Spleen (tissue), 11 donors: ENCODE measurements at regions not wholly inside any gene's neighbourhood (a gene's known extent, or its start where the extent isn't known, plus 50 kb on each side); places are given as distances from the start of the nearest gene placed in this dataset.

Experiments used
- DNase-seq: peaks from one replicate; pipeline ENCODE4 v3.0.0-alpha.2; 2020
- H3K27ac ChIP-seq, 8 donors: fragments of 200-600 bp; sonication (generic) in 7 of 8; 1 replicate in 4 of 8; 2 replicates in 4 of 8; pipeline versions ENCODE4 v1.5.0 to v1.8.0; 2016 to 2021; ENCODE audit warnings: inconsistent platforms in 4 of 8, mild to moderate bottlenecking in 4 of 8, moderate library complexity in 1 of 8
- H3K27me3 ChIP-seq, 7 donors: fragments of 200-600 bp; sonication (generic) in 6 of 7; replicated peaks in 1 of 7; 1 replicate in 4 of 7; 2 replicates in 3 of 7; pipeline versions ENCODE4 v1.5.0 to v1.8.0; 2016 to 2021; ENCODE audit warnings: inconsistent platforms in 3 of 7, mild to moderate bottlenecking in 1 of 7
- H3K36me3 ChIP-seq, 6 donors: fragments of 200-600 bp; sonication (generic) in 5 of 6; 1 replicate in 4 of 6; 2 replicates in 2 of 6; pipeline versions ENCODE4 v1.5.0 to v1.8.0; 2016 to 2021; ENCODE audit warnings: inconsistent platforms in 2 of 6
- H3K4me1 ChIP-seq, 6 donors: fragments of 200-600 bp; sonication (generic) in 5 of 6; 1 replicate in 3 of 6; 2 replicates in 3 of 6; pipeline versions ENCODE4 v1.5.0 to v1.8.0; 2016 to 2021; ENCODE audit warnings: inconsistent platforms in 3 of 6
- H3K4me3 ChIP-seq, 8 donors: fragments of 200-600 bp; sonication (generic) in 7 of 8; 1 replicate in 4 of 8; 2 replicates in 4 of 8; pipeline versions ENCODE4 v1.5.0 to v1.8.0; 2016 to 2021; ENCODE audit warnings: inconsistent platforms in 4 of 8, mild to moderate bottlenecking in 4 of 8, moderate library complexity in 2 of 8
- H3K9me3 ChIP-seq, 8 donors: fragments of 200-600 bp; sonication (generic) in 7 of 8; 1 replicate in 4 of 8; 2 replicates in 4 of 8; pipeline versions ENCODE4 v1.5.0 to v1.8.0; 2016 to 2021; ENCODE audit warnings: inconsistent platforms in 4 of 8
- POLR2A ChIP-seq, 3 donors: fragments of 450-650 bp; IDR thresholded peaks; one replicate each; pipeline ENCODE4 v1.5.1; 2017; ENCODE audit warnings: antibody characterized with exemption in 3 of 3, mild to moderate bottlenecking in 1 of 3
- POLR2AphosphoS5 ChIP-seq, 3 donors: sonication (generic); formaldehyde crosslinking; IDR thresholded peaks; one replicate each; pipeline ENCODE4 v1.5.1; 2017; ENCODE audit warnings: antibody characterized with exemption in 3 of 3
- WGBS, 5 donors: extraction: QIAGEN DNeasy Blood & Tissue Kit in 3 of 5; methylation state at CpG; one replicate each; pipeline versions ENCODE4 v1.1.5 to v1.1.7; 2013 to 2018; 5-methylcytosine and 5-hydroxymethylcytosine counted together
- intact Hi-C: fragments of 100-400 bp; cut with DNase I; formaldehyde crosslinking; loops from one replicate; pipeline ENCODE4 v1.15.0; 2023; ENCODE audit warnings: low total_unique reads
- TF ChIP-seq, protein P1 (sequence below), 11 experiments: fragments of 200-600 bp in 7 of 11; fragments of 450-650 bp in 4 of 11; sonication (generic) in 4 of 11; IDR thresholded peaks in 8 of 11; conservative IDR thresholded peaks in 3 of 11; 1 replicate in 7 of 11; 2 replicates in 4 of 11; pipeline versions ENCODE4 v1.4.0 to v1.8.0; 2016 to 2021; ENCODE audit warnings: antibody characterized with exemption in 11 of 11, inconsistent platforms in 4 of 11, mild to moderate bottlenecking in 1 of 11
- donor health status: healthy with polysubstance abuse.
- donor health status: DM: no; HTN: no; CAD: no; lungs with moderate emphysema.
- donor health status: DM: no; HTN: no; CAD: no.
- donor health status: Bipolar disorder and iron deficiency.
- donor health status: healthy.
- donor health status: DM: no; HTN: no; CAD: no.
- donor health status: DM: yes; HTN: yes; CAD: no.

DNA sequence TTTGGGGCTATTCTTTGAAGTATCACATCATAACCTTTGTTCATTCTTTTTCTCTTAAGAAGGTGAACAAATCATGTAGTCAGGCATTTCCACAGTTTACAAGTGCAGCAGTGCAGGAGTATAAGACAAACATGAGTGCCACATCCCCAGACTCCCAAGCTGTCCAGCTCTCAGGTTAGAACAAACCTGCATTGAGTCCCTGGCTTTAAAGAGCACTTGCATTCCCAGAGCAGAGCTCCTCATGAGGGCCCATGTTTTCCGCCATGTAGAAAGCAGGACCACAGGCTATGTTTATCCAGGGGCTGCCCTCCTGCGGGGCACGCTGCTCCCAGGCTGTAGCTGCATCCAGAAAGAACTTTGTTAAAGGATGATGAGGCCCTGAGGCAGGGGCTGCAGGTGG, 267.7 kb downstream of the TLE3 start:
- intact Hi-C loops = no loop called here
- no peak for DNase-seq
- H3K27me3 ChIP-seq = peaks cover 0 to 8% (median 0%) of the 10 kb centered on the region in 7 donors
- no peaks in the 10 kb centered on the region for H3K36me3 ChIP-seq
- H3K4me1 ChIP-seq = no peaks in the 10 kb centered on the region
- no peak overlapping the region for H3K4me3 ChIP-seq
- H3K27ac ChIP-seq = no peak overlapping the region
- TF ChIP-seq POLR2AphosphoS5 (IDR thresholded peaks at IDR 0.05) (no peak), POLR2A (IDR thresholded peaks at IDR 0.05) (no peak)
- TF ChIP-seq, protein P1, sequence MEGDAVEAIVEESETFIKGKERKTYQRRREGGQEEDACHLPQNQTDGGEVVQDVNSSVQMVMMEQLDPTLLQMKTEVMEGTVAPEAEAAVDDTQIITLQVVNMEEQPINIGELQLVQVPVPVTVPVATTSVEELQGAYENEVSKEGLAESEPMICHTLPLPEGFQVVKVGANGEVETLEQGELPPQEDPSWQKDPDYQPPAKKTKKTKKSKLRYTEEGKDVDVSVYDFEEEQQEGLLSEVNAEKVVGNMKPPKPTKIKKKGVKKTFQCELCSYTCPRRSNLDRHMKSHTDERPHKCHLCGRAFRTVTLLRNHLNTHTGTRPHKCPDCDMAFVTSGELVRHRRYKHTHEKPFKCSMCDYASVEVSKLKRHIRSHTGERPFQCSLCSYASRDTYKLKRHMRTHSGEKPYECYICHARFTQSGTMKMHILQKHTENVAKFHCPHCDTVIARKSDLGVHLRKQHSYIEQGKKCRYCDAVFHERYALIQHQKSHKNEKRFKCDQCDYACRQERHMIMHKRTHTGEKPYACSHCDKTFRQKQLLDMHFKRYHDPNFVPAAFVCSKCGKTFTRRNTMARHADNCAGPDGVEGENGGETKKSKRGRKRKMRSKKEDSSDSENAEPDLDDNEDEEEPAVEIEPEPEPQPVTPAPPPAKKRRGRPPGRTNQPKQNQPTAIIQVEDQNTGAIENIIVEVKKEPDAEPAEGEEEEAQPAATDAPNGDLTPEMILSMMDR (IDR thresholded peaks at IDR 0.05 in 8 of 11, conservative IDR thresholded peaks at IDR 0.05 in 3 of 11) = no peak
- WGBS, 5 donors = 90 to 100% (median 94%) methylated on average over 3 of the region's 3 CpGs
- H3K9me3 ChIP-seq = no peaks in the 10 kb centered on the region

DNA sequence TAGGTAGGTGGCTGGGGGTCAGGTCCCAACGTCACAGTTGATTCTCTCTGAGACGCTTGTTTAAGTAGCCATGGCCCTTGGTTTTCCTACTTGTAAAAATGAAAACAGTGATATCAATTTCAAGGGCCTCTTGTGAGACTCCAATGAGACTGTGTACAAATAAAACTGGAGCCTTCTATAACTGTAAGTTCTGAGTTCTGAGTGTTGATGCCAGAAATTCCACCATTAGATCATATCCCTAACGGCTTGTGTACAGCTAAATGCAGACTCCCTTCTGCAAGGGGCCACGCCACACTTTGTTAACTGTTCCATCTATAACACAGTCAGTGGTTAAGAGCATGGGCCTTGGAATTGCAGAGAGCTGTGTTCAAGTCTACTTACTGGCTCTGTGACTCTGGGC, 267.3 kb downstream of the TLE3 start:
- H3K36me3 ChIP-seq = no peaks in the 10 kb centered on the region
- TF ChIP-seq, protein P1 (IDR thresholded peaks at IDR 0.05 in 8 of 11, conservative IDR thresholded peaks at IDR 0.05 in 3 of 11) = no peak
- TF ChIP-seq POLR2A (IDR thresholded peaks at IDR 0.05) (no peak), POLR2AphosphoS5 (IDR thresholded peaks at IDR 0.05) (no peak)
- H3K27ac ChIP-seq = no peak overlapping the region
- H3K9me3 ChIP-seq = no peaks in the 10 kb centered on the region
- intact Hi-C loops = no loop called here
- no peak for DNase-seq
- 89 to 93% (median 92%) methylated on average over 4 of the region's 4 CpGs for WGBS, 5 donors
- peaks cover 0 to 8% (median 0%) of the 10 kb centered on the region in 7 donors for H3K27me3 ChIP-seq
- H3K4me3 ChIP-seq = no peak overlapping the region
- H3K4me1 ChIP-seq = no peaks in the 10 kb centered on the region

DNA sequence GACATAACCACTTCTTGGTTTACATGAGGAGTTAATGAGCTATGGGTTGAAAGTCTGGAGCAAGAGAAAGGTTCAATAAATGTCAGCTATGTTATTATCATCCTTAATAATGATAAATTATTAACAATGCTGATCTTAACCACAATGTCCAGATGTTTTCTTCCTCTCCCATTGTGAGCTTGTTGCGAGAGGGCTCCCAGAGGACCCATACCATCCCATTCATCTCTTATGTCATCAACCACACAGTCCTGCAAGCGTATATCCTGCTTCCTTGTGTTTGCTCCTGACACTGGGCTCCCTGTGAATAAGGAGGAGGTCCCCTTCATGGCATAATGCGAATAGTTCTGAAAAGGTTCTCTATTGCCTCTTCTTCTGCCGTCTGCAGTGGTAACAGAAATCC, 266.8 kb downstream of the TLE3 start:
- no peaks in the 10 kb centered on the region for H3K36me3 ChIP-seq
- no peak overlapping the region for H3K4me3 ChIP-seq
- DNase-seq = no peak
- no peaks in the 10 kb centered on the region for H3K9me3 ChIP-seq
- intact Hi-C loops = no loop called here
- TF ChIP-seq, protein P1 (IDR thresholded peaks at IDR 0.05 in 8 of 11, conservative IDR thresholded peaks at IDR 0.05 in 3 of 11) = no peak
- TF ChIP-seq POLR2AphosphoS5 (IDR thresholded peaks at IDR 0.05) = no peak
- no peak for TF ChIP-seq POLR2A (IDR thresholded peaks at IDR 0.05)
- no peaks in the 10 kb centered on the region for H3K4me1 ChIP-seq
- H3K27me3 ChIP-seq = peaks cover 0 to 11% (median 0%) of the 10 kb centered on the region in 7 donors
- no peak overlapping the region for H3K27ac ChIP-seq
- WGBS, 5 donors = 79 to 96% (median 90%) methylated on average over 4 of the region's 4 CpGs

DNA sequence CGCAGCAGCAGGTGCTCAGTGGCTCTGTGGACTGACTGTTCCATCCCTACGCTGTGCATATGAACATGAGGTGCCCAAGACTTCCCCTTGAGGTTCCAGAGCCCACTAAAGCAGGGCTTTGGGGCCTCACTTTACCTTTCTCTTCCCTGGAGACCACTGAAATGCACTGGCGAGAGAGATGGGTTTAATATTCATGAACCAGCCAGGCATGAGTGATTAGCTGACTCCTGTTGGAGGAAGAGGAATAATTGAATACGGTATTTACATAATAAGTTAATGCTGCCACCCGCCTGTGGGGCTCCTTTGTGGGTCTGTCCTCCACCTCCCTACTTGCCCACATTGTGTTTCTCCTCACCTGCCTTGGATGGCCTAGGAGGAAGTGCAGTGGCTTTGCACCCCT, 263.4 kb downstream of the TLE3 start:
- no peaks in the 10 kb centered on the region for H3K36me3 ChIP-seq
- WGBS, 5 donors = 80 to 85% (median 84%) methylated on average over 5 of the region's 5 CpGs
- H3K27ac ChIP-seq = no peak overlapping the region
- TF ChIP-seq, protein P1 (IDR thresholded peaks at IDR 0.05 in 8 of 11, conservative IDR thresholded peaks at IDR 0.05 in 3 of 11) = no peak
- TF ChIP-seq POLR2A (IDR thresholded peaks at IDR 0.05) (no peak), POLR2AphosphoS5 (IDR thresholded peaks at IDR 0.05) (no peak)
- intact Hi-C loops = no loop called here
- no peaks in the 10 kb centered on the region for H3K4me1 ChIP-seq
- H3K27me3 ChIP-seq = peaks cover 0 to 14% (median 0%) of the 10 kb centered on the region in 7 donors
- no peaks in the 10 kb centered on the region for H3K9me3 ChIP-seq
- no peak for DNase-seq
- no peak overlapping the region for H3K4me3 ChIP-seq
